ENCODE measurements at regions not wholly inside any gene's neighbourhood (a gene's known extent, or its start where the extent isn't known, plus 50 kb on each side); places are given as distances from the start of the nearest gene placed in this dataset.
"Not testable (repeated sequence)": the region's sequence is repeated elsewhere in the genome, so short reads cannot be mapped to it uniquely, and the experiment has no call there.

GRCh38 chr5:125485771-125486170 is 739.3 kb upstream of the ZNF608 start:
- no peaks in the 10 kb centered on the region for H3K36me3 Mint-ChIP-seq (ENCODE audit: insufficient read depth)
- no peak overlapping the region for H3K27ac Mint-ChIP-seq
- peaks cover 0 to 8% of the 10 kb centered on the region in 2 donors for H3K9me3 Mint-ChIP-seq
- H3K27me3 Mint-ChIP-seq: no peaks in the 10 kb centered on the region
- H3K4me1 Mint-ChIP-seq (ENCODE audit: low read depth in 2 of 2): no peaks in the 10 kb centered on the region
- DNase-seq: no peak
- ATAC-seq (replicated peaks): no peak
- no peak overlapping the region for H3K4me3 Mint-ChIP-seq

GRCh38 chr5:125486634-125487033 is 740.2 kb upstream of the ZNF608 start:
- H3K4me1 Mint-ChIP-seq (ENCODE audit: low read depth in 2 of 2): no peaks in the 10 kb centered on the region
- H3K9me3 Mint-ChIP-seq: peaks cover 0 to 2% of the 10 kb centered on the region in 2 donors
- no peaks in the 10 kb centered on the region for H3K36me3 Mint-ChIP-seq (ENCODE audit: insufficient read depth)
- H3K27ac Mint-ChIP-seq: no peak overlapping the region
- H3K4me3 Mint-ChIP-seq: no peak overlapping the region
- ATAC-seq (replicated peaks): no peak
- H3K27me3 Mint-ChIP-seq: no peaks in the 10 kb centered on the region
- no peak for DNase-seq

- Mint-ChIP-seq H3K9me3 (peaks cover 0 to 2% of the 10 kb centered on the region in 2 donors), H3K4me3 (no peak overlapping the region), H3K4me1 (ENCODE audit: low read depth in 2 of 2) (no peaks in the 10 kb centered on the region), H3K27me3 (no peaks in the 10 kb centered on the region), H3K36me3 (ENCODE audit: insufficient read depth) (no peaks in the 10 kb centered on the region), H3K27ac (no peak overlapping the region)
- DNase-seq: no peak
- ATAC-seq (replicated peaks): no peak
Measured at GRCh38 chr5:125487231-125487630, 740.8 kb upstream of the ZNF608 start.

GRCh38 chr5:125487652-125488051 is 741.2 kb upstream of the ZNF608 start:
- H3K9me3 Mint-ChIP-seq; DNase-seq; H3K36me3 Mint-ChIP-seq (ENCODE audit: insufficient read depth); H3K4me3 Mint-ChIP-seq; H3K27me3 Mint-ChIP-seq; H3K4me1 Mint-ChIP-seq (ENCODE audit: low read depth in 2 of 2); H3K27ac Mint-ChIP-seq; ATAC-seq (replicated peaks): not testable (repeated sequence)

- Mint-ChIP-seq H3K9me3 (peaks cover 0 to 5% of the 10 kb centered on the region in 2 donors), H3K4me3 (no peak overlapping the region), H3K27ac (no peak overlapping the region), H3K4me1 (ENCODE audit: low read depth in 2 of 2) (no peaks in the 10 kb centered on the region), H3K36me3 (ENCODE audit: insufficient read depth) (no peaks in the 10 kb centered on the region), H3K27me3 (no peaks in the 10 kb centered on the region)
- ATAC-seq (replicated peaks): no peak
- DNase-seq: no peak
Measured at GRCh38 chr5:125489146-125489545, 742.7 kb upstream of the ZNF608 start.

- Mint-ChIP-seq H3K36me3 (ENCODE audit: insufficient read depth) (no peaks in the 10 kb centered on the region), H3K4me1 (ENCODE audit: low read depth in 2 of 2) (no peaks in the 10 kb centered on the region), H3K9me3 (peaks cover 3 to 7% of the 10 kb centered on the region in 2 donors), H3K27me3 (no peaks in the 10 kb centered on the region), H3K27ac (no peak overlapping the region), H3K4me3 (no peak overlapping the region)
- ATAC-seq (replicated peaks) (no peak), DNase-seq (no peak)
Measured at GRCh38 chr5:125491986-125492492, 745.6 kb upstream of the ZNF608 start.

DNA sequence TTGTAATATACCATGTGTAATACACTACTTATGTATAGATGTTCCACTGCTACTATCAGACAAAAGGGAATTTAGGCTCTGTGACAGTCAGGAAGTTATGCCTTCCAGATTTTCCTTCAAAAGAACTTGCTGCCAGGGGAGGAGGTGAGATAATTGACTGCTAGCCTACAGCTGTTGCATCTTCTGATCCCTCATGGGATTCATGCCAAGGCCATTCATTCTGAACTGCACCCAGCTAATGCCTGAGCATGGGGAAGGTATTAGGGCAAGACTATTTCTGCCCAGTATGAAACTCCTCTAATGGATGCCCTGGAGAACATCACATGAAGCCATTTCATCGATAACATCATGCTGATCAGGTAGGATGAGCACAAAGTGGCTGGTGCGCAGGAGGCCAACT is 746.5 kb upstream of the ZNF608 start:
- Mint-ChIP-seq H3K36me3 (ENCODE audit: insufficient read depth) (no peaks in the 10 kb centered on the region), H3K4me1 (ENCODE audit: low read depth in 2 of 2) (no peaks in the 10 kb centered on the region), H3K9me3 (peaks cover 3 to 7% of the 10 kb centered on the region in 2 donors), H3K4me3 (no peak overlapping the region), H3K27me3 (no peaks in the 10 kb centered on the region), H3K27ac (no peak overlapping the region)
- DNase-seq: no peak
- no peak for ATAC-seq (replicated peaks)

DNA sequence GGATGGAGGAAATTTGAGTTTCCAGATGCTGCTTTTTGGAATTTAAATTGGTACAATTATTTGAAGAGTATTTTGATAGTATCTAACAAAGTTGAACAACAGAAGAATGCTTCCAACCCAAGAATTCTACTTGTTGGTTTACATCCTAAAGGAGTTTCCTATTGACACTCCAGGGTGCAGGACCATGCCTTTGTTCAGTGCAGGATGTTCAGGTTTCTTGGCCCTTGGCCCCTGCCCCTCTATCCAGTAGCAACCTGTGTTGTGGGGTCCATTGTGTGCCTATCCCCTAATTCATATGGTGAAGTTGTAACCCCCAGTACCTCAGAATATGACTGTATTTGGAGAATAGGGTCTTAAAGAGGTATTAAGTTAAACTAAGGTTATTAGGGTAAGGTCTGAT is 750.0 kb upstream of the ZNF608 start:
- DNase-seq (no peak), ATAC-seq (replicated peaks) (no peak)
- Mint-ChIP-seq H3K4me3 (no peak overlapping the region), H3K27me3 (no peaks in the 10 kb centered on the region), H3K9me3 (peaks cover 9 to 15% of the 10 kb centered on the region in 2 donors), H3K4me1 (ENCODE audit: low read depth in 2 of 2) (no peaks in the 10 kb centered on the region), H3K36me3 (ENCODE audit: insufficient read depth) (no peaks in the 10 kb centered on the region), H3K27ac (no peak overlapping the region)

- H3K4me1 Mint-ChIP-seq (ENCODE audit: low read depth in 2 of 2): no peaks in the 10 kb centered on the region
Measured at GRCh38 chr5:125497651-125498050, 751.2 kb upstream of the ZNF608 start.

DNA sequence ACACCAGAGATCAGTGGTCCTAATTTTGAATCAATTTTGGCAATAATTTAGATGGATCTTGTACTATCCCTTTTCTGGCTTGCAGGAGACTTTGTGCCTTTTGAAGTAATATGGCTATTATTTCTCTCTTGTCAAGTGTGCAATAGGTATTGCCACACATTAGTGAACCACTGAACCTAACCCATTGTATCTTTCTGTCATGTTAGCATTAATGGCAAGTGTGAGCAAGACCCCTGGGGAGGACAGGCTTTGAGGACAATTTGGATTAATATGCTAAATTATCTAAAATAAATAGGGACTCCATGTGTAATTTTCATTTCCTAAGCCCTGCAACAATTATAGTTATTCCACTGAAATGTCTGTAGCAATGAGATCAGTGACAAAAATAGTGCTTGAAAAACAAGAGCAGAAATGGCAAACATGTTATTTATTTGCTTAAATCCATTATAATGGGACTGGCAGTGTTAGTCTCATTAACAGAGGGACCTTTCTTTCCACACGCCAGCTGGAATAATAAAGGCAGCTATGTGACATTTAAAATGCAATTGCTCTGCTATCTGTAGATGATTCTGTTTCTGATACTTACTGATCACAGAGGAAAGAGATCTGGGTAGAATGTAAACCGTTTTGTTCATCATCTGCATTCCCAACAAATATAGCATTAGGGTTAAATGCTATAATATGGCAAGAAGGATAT is 753.3 kb upstream of the ZNF608 start:
- Mint-ChIP-seq H3K27ac (no peak overlapping the region), H3K36me3 (ENCODE audit: insufficient read depth) (no peaks in the 10 kb centered on the region)
- no peak for DNase-seq

More at GRCh38 chr5:125497651-125498050, 751.2 kb upstream of the ZNF608 start:
- Mint-ChIP-seq H3K9me3 (peaks cover 9 to 22% of the 10 kb centered on the region in 2 donors), H3K27ac (no peak overlapping the region), H3K36me3 (ENCODE audit: insufficient read depth) (no peaks in the 10 kb centered on the region), H3K27me3 (no peaks in the 10 kb centered on the region), H3K4me3 (no peak overlapping the region)
- no peak for ATAC-seq (replicated peaks)
- no peak for DNase-seq

GRCh38 chr5:125501396-125501795 is 755.0 kb upstream of the ZNF608 start:
- ATAC-seq (replicated peaks) (no peak), DNase-seq (no peak)
- no peak overlapping the region for H3K4me3 Mint-ChIP-seq
- peaks cover 6 to 15% of the 10 kb centered on the region in 2 donors for H3K9me3 Mint-ChIP-seq
- H3K36me3 Mint-ChIP-seq (ENCODE audit: insufficient read depth): no peaks in the 10 kb centered on the region
- H3K27ac Mint-ChIP-seq: no peak overlapping the region
- no peaks in the 10 kb centered on the region for H3K4me1 Mint-ChIP-seq (ENCODE audit: low read depth in 2 of 2)
- H3K27me3 Mint-ChIP-seq: no peaks in the 10 kb centered on the region

More for the DNA sequence above, 753.3 kb upstream of the ZNF608 start:
- H3K4me3 Mint-ChIP-seq: no peak overlapping the region
- H3K9me3 Mint-ChIP-seq: peaks cover 6 to 20% of the 10 kb centered on the region in 2 donors
- H3K4me1 Mint-ChIP-seq (ENCODE audit: low read depth in 2 of 2): no peaks in the 10 kb centered on the region
- ATAC-seq (replicated peaks): no peak
- no peaks in the 10 kb centered on the region for H3K27me3 Mint-ChIP-seq

DNA sequence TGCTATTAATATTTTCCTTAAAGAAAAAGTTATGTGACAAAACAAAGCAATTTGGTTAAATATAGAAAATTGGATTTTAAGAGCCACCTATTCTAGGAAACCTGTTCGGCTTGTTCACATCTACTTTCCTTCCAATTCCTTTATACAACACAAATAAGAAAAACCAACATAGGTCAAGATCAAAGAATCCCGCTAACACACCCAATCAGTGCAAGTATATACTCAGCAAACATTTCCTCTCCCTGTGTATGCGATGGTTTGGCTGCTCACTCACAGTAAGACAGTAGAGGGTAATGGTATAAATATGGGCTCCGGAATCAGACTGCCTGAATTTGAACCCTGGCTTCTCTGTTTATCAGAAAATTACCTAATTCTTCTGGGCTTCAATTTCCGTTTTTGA is 757.5 kb upstream of the ZNF608 start:
- DNase-seq (no peak), ATAC-seq (replicated peaks) (no peak)
- no peaks in the 10 kb centered on the region for H3K27me3 Mint-ChIP-seq
- no peaks in the 10 kb centered on the region for H3K36me3 Mint-ChIP-seq (ENCODE audit: insufficient read depth)
- no peaks in the 10 kb centered on the region for H3K4me1 Mint-ChIP-seq (ENCODE audit: low read depth in 2 of 2)
- H3K4me3 Mint-ChIP-seq: no peak overlapping the region
- H3K9me3 Mint-ChIP-seq: peaks cover 4 to 10% of the 10 kb centered on the region in 2 donors
- no peak overlapping the region for H3K27ac Mint-ChIP-seq

GRCh38 chr5:125505115-125505514 is 758.7 kb upstream of the ZNF608 start:
- no peak for DNase-seq
- H3K9me3 Mint-ChIP-seq: peaks cover 1 to 7% of the 10 kb centered on the region in 2 donors
- ATAC-seq (replicated peaks): no peak

DNA sequence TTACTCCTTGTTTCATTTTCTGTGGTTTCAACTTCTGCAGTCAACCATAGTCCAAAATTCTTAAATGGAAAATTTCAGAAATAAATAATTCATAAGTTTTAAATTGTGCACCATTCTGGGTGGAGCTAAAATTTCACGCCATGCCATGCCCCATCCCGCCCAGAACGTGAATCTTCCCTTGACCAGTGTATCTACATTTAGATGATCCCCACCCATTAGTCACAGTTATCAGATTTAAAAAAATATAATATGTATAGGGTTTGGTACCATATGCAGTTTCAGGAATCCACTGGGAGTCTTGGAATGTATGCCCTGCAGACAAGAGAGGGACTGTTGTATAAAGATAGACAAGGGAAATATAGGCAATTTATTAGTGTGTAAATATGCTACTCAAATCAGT is 759.7 kb upstream of the ZNF608 start:
- Mint-ChIP-seq H3K27me3 (no peaks in the 10 kb centered on the region), H3K9me3 (peaks cover 1 to 7% of the 10 kb centered on the region in 2 donors), H3K4me3 (no peak overlapping the region), H3K4me1 (ENCODE audit: low read depth in 2 of 2) (no peaks in the 10 kb centered on the region), H3K36me3 (ENCODE audit: insufficient read depth) (no peaks in the 10 kb centered on the region), H3K27ac (no peak overlapping the region)
- DNase-seq: no peak
- ATAC-seq (replicated peaks): no peak

More at GRCh38 chr5:125505115-125505514, 758.7 kb upstream of the ZNF608 start:
- H3K4me3 Mint-ChIP-seq: no peak overlapping the region
- no peak overlapping the region for H3K27ac Mint-ChIP-seq
- H3K4me1 Mint-ChIP-seq (ENCODE audit: low read depth in 2 of 2): no peaks in the 10 kb centered on the region
- H3K27me3 Mint-ChIP-seq: no peaks in the 10 kb centered on the region
- no peaks in the 10 kb centered on the region for H3K36me3 Mint-ChIP-seq (ENCODE audit: insufficient read depth)

Measured in effector memory CD8-positive, alpha-beta T cell (primary cell).